ENCODE measurements at regions not wholly inside any gene's neighbourhood (a gene's known extent, or its start where the extent isn't known, plus 50 kb on each side); places are given as distances from the start of the nearest gene placed in this dataset.

DNA sequence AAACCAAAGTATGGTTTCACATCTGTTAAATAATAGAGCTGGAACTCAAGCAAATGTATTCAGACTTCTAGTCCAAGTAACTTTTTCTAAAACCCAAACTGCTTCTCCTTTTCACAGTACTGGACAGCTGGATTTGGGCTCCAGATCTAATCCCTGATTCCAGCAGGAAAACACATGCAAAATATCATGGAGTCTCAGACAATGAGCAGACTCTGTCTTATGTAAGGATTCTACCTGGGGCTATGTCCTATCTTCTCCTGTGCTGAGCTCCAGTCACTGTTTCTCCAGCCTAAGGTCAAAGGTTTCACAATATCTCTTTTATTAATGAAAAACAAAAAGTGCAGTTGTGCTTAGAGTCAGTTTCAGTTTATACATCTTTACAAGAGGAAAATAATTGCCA, 83.2 kb upstream of the EED start:
- TF ChIP-seq, protein P1, sequence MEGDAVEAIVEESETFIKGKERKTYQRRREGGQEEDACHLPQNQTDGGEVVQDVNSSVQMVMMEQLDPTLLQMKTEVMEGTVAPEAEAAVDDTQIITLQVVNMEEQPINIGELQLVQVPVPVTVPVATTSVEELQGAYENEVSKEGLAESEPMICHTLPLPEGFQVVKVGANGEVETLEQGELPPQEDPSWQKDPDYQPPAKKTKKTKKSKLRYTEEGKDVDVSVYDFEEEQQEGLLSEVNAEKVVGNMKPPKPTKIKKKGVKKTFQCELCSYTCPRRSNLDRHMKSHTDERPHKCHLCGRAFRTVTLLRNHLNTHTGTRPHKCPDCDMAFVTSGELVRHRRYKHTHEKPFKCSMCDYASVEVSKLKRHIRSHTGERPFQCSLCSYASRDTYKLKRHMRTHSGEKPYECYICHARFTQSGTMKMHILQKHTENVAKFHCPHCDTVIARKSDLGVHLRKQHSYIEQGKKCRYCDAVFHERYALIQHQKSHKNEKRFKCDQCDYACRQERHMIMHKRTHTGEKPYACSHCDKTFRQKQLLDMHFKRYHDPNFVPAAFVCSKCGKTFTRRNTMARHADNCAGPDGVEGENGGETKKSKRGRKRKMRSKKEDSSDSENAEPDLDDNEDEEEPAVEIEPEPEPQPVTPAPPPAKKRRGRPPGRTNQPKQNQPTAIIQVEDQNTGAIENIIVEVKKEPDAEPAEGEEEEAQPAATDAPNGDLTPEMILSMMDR (IDR thresholded peaks at IDR 0.05) = no peak
- TF ChIP-seq POLR2AphosphoS5 (IDR thresholded peaks at IDR 0.05) = no peak

Measured in transverse colon (tissue), 4 donors.